HEK293T (cell line): ENCODE measurements at regions not wholly inside any gene's neighbourhood (a gene's known extent, or its start where the extent isn't known, plus 50 kb on each side); places are given as distances from the start of the nearest gene placed in this dataset.

Experiments used
- CTBP1 ChIP-seq: fragments of 450-650 bp; IDR thresholded peaks from 2 replicates; pipeline ENCODE4 v1.6.1; 2016; ENCODE audit warnings: borderline replicate concordance
- ELF4 ChIP-seq: fragments of 450-650 bp; IDR thresholded peaks from 2 replicates; pipeline ENCODE4 v1.6.1; 2017; ENCODE audit warnings: antibody characterized with exemption
- FOXA1 ChIP-seq: fragments of 450-650 bp; IDR thresholded peaks from 2 replicates; pipeline ENCODE4 v1.6.1; 2016; ENCODE audit warnings: mild to moderate bottlenecking
- FOXK2 ChIP-seq: fragments of 450-650 bp; IDR thresholded peaks from 2 replicates; pipeline ENCODE4 v1.6.1; 2016; ENCODE audit warnings: mild to moderate bottlenecking
- FOXM1 ChIP-seq: fragments of 450-650 bp; IDR thresholded peaks from 2 replicates; pipeline ENCODE4 v1.6.1; 2017; ENCODE audit warnings: mild to moderate bottlenecking, borderline replicate concordance
- L3MBTL2 ChIP-seq: fragments of 450-650 bp; conservative IDR thresholded peaks from 2 replicates; pipeline ENCODE4 v1.6.1; 2016; ENCODE audit warnings: mild to moderate bottlenecking
- SP1 ChIP-seq: fragments of 450-650 bp; IDR thresholded peaks from 2 replicates; pipeline ENCODE4 v1.6.1; 2017
- SUZ12 ChIP-seq: fragments of 450-650 bp; IDR thresholded peaks from 2 replicates; pipeline ENCODE4 v1.6.1; 2016; ENCODE audit warnings: mild to moderate bottlenecking

- TF ChIP-seq SP1: no peak
- TF ChIP-seq FOXK2: no peak
- TF ChIP-seq FOXA1: no peak
- no peak for TF ChIP-seq ELF4
- TF ChIP-seq SUZ12: no peak
- TF ChIP-seq L3MBTL2: no peak
- no peak for TF ChIP-seq FOXM1
- no peak for TF ChIP-seq CTBP1
Measured at GRCh38 chr14:58849601-58850000, 211.8 kb downstream of the DACT1 start.
